Muscle of leg (tissue), 3 donors: ENCODE measurements at regions not wholly inside any gene's neighbourhood (a gene's known extent, or its start where the extent isn't known, plus 50 kb on each side); places are given as distances from the start of the nearest gene placed in this dataset.

Experiments
- DNase-seq: peaks from one replicate; pipeline ENCODE4 v3.0.0; 2013
- H3K27ac ChIP-seq: one replicate; pipeline ENCODE4 v1.5.1; 2013; ENCODE audit warnings: mild to moderate bottlenecking, low read length, control low read depth
- H3K27me3 ChIP-seq: one replicate; pipeline ENCODE4 v1.6.1; 2013; ENCODE audit warnings: low read length; ENCODE audit not compliant: control insufficient read depth, insufficient read depth
- H3K36me3 ChIP-seq: one replicate; pipeline ENCODE4 v1.6.1; 2013; ENCODE audit warnings: low read length; ENCODE audit not compliant: control insufficient read depth, insufficient read depth
- H3K4me1 ChIP-seq: one replicate; pipeline ENCODE4 v1.6.1; 2013; ENCODE audit warnings: low read length; ENCODE audit not compliant: control insufficient read depth, insufficient read depth
- H3K4me3 ChIP-seq: one replicate; pipeline ENCODE4 v1.5.1; 2013; ENCODE audit warnings: low read length, control low read depth
- H3K9me3 ChIP-seq: replicated peaks from 2 replicates; pipeline ENCODE4 v1.6.1; 2013; ENCODE audit warnings: low read depth, low read length; ENCODE audit not compliant: control insufficient read depth
- WGBS: methylation state at CpG from one replicate; pipeline ENCODE4 v1.1.5; 2013; ENCODE audit warnings: missing lambda C conversion rate; ENCODE audit not compliant: insufficient coverage; 5-methylcytosine and 5-hydroxymethylcytosine counted together

GRCh38 chr20:57927376-57927775 lies 217.6 kb upstream of the PMEPA1 start:
- H3K27me3 ChIP-seq = no peaks in the 10 kb centered on the region
- no peak for DNase-seq
- no CpG with 5 or more reads among the region's 1 CpG for WGBS
- H3K4me1 ChIP-seq = peaks cover 2% of the 10 kb centered on the region
- no peak overlapping the region for H3K4me3 ChIP-seq
- H3K36me3 ChIP-seq = no peaks in the 10 kb centered on the region
- peaks cover 8% of the 10 kb centered on the region for H3K9me3 ChIP-seq
- no peak overlapping the region for H3K27ac ChIP-seq

DNA sequence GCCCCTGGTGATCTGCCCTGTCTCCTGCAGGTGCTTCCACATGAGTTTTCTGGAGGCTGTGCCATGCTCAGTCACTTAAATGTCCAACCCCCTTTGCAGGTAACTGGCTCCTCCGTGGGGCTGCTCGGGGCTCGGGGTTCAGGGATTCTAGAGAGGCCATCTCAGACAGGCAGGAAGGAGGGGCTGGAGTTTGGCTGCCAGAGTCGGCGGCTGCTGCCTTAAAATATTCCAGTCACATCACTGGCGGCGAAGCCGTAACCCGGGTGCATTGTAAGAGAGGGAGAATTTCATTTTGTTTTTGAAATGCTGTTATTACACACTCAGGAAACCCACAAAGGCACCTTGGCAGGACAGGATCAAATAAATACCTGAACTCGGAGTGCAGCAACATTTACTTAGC lies 212.9 kb upstream of the PMEPA1 start:
- WGBS = 36% methylated on average over 4 of the region's 10 CpGs
- Histone ChIP-seq H3K27me3 (no peaks in the 10 kb centered on the region), H3K9me3 (peaks cover 8% of the 10 kb centered on the region), H3K36me3 (no peaks in the 10 kb centered on the region), H3K4me3 (no peak overlapping the region), H3K4me1 (peaks cover 2% of the 10 kb centered on the region), H3K27ac (no peak overlapping the region)
- no peak for DNase-seq

GRCh38 chr20:57922083-57922482 lies 212.3 kb upstream of the PMEPA1 start:
- peaks cover 2% of the 10 kb centered on the region for H3K4me1 ChIP-seq
- H3K9me3 ChIP-seq = peaks cover 8% of the 10 kb centered on the region
- WGBS = 78% methylated on average over 1 of the region's 4 CpGs
- H3K4me3 ChIP-seq = no peak overlapping the region
- H3K27me3 ChIP-seq = no peaks in the 10 kb centered on the region
- DNase-seq = no peak
- H3K36me3 ChIP-seq = no peaks in the 10 kb centered on the region
- H3K27ac ChIP-seq = no peak overlapping the region

DNA sequence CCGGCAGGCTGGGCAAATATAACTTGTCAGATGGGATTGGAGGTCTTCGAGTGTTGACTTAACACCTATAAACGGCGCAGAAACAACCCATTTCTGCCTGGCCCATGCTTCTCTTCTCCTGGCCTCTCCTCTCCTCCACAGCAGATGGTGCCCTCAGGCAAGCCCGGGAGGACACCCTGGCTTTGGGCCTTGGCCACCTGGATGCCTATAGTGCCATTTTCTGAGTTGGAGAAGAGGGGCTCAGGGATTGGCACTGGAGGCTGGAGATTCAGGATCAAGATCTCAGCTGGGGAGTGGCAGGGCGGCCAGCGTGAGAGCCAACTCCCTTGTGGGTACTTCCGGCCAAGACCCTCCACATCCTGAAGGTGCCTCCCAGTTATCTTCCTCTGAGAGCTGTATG lies 211.9 kb upstream of the PMEPA1 start:
- DNase-seq = no peak
- Histone ChIP-seq H3K4me3 (no peak overlapping the region), H3K4me1 (peaks cover 2% of the 10 kb centered on the region), H3K36me3 (no peaks in the 10 kb centered on the region), H3K9me3 (peaks cover 8% of the 10 kb centered on the region), H3K27me3 (no peaks in the 10 kb centered on the region), H3K27ac (no peak overlapping the region)
- WGBS = 86% methylated on average over 3 of the region's 8 CpGs

- no peak overlapping the region for H3K27ac ChIP-seq
- DNase-seq = no peak
- H3K4me1 ChIP-seq = peaks cover 2% of the 10 kb centered on the region
- H3K4me3 ChIP-seq = no peak overlapping the region
- H3K27me3 ChIP-seq = no peaks in the 10 kb centered on the region
- no peaks in the 10 kb centered on the region for H3K36me3 ChIP-seq
- 88% methylated on average over 6 of the region's 6 CpGs for WGBS
- H3K9me3 ChIP-seq = peaks cover 2% of the 10 kb centered on the region
Measured at GRCh38 chr20:57920971-57921370, 211.2 kb upstream of the PMEPA1 start.

GRCh38 chr20:57919049-57919448 lies 209.2 kb upstream of the PMEPA1 start:
- Histone ChIP-seq H3K4me3 (no peak overlapping the region), H3K27me3 (no peaks in the 10 kb centered on the region), H3K4me1 (peaks cover 2% of the 10 kb centered on the region), H3K27ac (no peak overlapping the region), H3K36me3 (no peaks in the 10 kb centered on the region), H3K9me3 (no peaks in the 10 kb centered on the region)
- WGBS = 86% methylated on average over 2 of the region's 3 CpGs
- DNase-seq = no peak

DNA sequence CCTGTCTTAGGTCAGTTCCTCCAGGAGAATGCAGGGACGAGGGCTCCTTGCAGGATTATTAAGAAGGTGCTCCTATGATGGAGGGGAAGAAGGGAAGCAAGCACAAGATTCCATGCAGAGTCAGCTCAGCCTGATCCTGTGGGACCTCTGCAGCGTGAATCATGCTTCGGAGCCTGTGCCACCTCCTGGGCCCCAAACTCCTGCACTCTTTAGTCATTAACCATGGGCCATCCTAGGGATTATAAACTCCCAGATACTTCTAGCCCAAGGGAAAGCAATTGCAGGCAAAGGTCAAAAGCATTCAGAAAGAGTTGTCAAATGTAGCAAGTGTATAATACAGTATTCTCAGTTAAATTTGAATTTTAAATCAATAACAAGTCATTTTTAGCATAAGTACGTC lies 208.7 kb upstream of the PMEPA1 start:
- H3K9me3 ChIP-seq = no peaks in the 10 kb centered on the region
- H3K4me1 ChIP-seq = peaks cover 2% of the 10 kb centered on the region
- 60% methylated on average over 1 of the region's 4 CpGs for WGBS
- no peak overlapping the region for H3K27ac ChIP-seq
- no peak overlapping the region for H3K4me3 ChIP-seq
- H3K36me3 ChIP-seq = no peaks in the 10 kb centered on the region
- H3K27me3 ChIP-seq = no peaks in the 10 kb centered on the region
- no peak for DNase-seq

DNA sequence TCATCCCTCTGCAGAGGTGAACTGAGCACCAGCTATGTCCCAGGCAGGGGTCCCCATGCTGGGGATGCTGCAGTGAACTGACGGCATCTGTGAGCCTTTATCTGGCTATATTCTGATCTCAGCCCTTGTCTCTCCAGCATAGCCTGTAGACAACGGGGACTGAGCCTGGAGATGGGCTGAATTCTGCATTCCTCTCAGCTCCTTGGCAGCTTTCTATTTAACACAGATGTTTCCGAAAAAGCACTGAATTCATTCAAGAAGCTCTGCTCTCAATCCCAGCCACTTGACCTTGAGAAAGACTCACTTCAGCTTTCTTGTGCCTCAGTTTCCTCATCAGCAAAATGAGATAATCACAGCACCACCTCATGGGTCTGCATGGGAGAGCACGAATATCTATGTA lies 204.4 kb upstream of the PMEPA1 start:
- Histone ChIP-seq H3K4me1 (peaks cover 6% of the 10 kb centered on the region), H3K9me3 (no peaks in the 10 kb centered on the region), H3K27me3 (no peaks in the 10 kb centered on the region), H3K36me3 (no peaks in the 10 kb centered on the region), H3K27ac (no peak overlapping the region), H3K4me3 (no peak overlapping the region)
- 29% methylated on average over 2 of the region's 4 CpGs for WGBS
- peak; percentile 51 for DNase-seq

DNA sequence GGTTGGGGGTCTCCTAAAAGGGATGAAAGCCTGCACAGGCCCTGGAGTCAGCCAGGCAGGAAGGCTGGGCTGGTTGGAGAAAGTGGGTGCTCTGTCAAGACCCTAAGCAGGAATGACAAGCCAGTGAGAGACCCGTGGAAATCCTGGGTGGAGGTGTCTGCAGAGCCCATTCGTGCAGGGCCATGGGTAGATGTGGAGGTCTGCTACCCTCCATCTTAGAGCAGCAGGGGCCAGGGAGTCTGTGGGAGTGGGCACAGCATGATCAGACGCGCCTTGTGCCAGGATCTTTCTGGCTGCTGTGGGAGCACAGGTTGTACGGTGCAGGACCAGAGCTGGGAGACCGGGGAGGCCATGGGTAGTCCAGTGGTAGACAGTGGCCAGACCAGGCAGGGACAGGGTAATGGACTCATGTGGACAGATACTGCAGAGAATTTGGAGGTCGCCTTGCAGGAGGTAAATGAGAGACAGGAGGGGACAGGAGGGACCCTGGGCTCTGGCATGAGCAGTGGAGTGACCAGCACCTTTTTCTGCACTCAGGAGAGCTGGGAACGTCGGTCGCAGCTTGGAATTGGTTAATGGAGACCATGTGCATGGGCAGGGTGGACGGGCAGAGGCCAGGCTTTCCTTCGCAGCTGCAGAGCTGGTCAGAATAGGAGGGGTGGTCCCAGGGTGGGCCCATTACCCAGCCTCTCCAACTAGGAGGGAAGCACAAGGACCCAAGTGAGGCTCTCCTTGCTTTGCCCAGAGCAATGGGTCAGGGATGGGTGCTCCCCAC lies 203.5 kb upstream of the PMEPA1 start:
- 88% methylated on average over 11 of the region's 12 CpGs for WGBS
- Histone ChIP-seq H3K4me1 (peaks cover 14% of the 10 kb centered on the region), H3K9me3 (no peaks in the 10 kb centered on the region), H3K36me3 (no peaks in the 10 kb centered on the region), H3K4me3 (no peak overlapping the region), H3K27me3 (no peaks in the 10 kb centered on the region), H3K27ac (no peak overlapping the region)
- DNase-seq = no peak

- H3K9me3 ChIP-seq = no peaks in the 10 kb centered on the region
- H3K27me3 ChIP-seq = no peaks in the 10 kb centered on the region
- 51% methylated on average over 4 of the region's 6 CpGs for WGBS
- no peak overlapping the region for H3K27ac ChIP-seq
- H3K4me3 ChIP-seq = no peak overlapping the region
- DNase-seq = no peak
- H3K4me1 ChIP-seq = peaks cover 17% of the 10 kb centered on the region
- no peaks in the 10 kb centered on the region for H3K36me3 ChIP-seq
Measured at GRCh38 chr20:57912227-57912582, 202.4 kb upstream of the PMEPA1 start.
